Left ventricle myocardium inferior (tissue), 1 donor: ENCODE measurements at regions not wholly inside any gene's neighbourhood (a gene's known extent, or its start where the extent isn't known, plus 50 kb on each side); places are given as distances from the start of the nearest gene placed in this dataset.

Experiments used
- DNase-seq: peaks from one replicate; pipeline ENCODE4 v3.0.0-alpha.2; 2020
- H3K27ac ChIP-seq: fragments of 200-600 bp; replicated peaks from 2 replicates; pipeline ENCODE4 v1.8.0; 2021
- H3K27me3 ChIP-seq: fragments of 200-600 bp; 2 replicates; pipeline ENCODE4 v1.8.0; 2021; ENCODE audit warnings: low read depth
- H3K36me3 ChIP-seq: fragments of 200-600 bp; 2 replicates; pipeline ENCODE4 v1.8.0; 2021
- H3K4me1 ChIP-seq: fragments of 200-600 bp; 2 replicates; pipeline ENCODE4 v1.8.0; 2021
- H3K4me3 ChIP-seq: fragments of 200-600 bp; 2 replicates; pipeline ENCODE4 v1.8.0; 2021; ENCODE audit warnings: mild to moderate bottlenecking, moderate library complexity
- H3K9me3 ChIP-seq: fragments of 200-600 bp; replicated peaks from 2 replicates; pipeline ENCODE4 v1.8.0; 2021
- CTCF ChIP-seq: fragments of 200-600 bp; IDR thresholded peaks from 2 replicates; pipeline ENCODE4 v1.8.0; 2021; ENCODE audit warnings: antibody characterized with exemption, mild to moderate bottlenecking, borderline replicate concordance
- intact Hi-C: fragments of 100-400 bp; cut with micrococcal nuclease; formaldehyde crosslinking; loops from one replicate; pipeline ENCODE4 v1.11.0; 2022
- donor health status: DM: no; HTN: yes; CAD: no; lungs with severe emphysema.

- no peaks in the 10 kb centered on the region for H3K4me1 ChIP-seq
- no peak for TF ChIP-seq CTCF
- DNase-seq = no peak
- no peak overlapping the region for H3K27ac ChIP-seq
- no peak overlapping the region for H3K4me3 ChIP-seq
- H3K27me3 ChIP-seq = no peaks in the 10 kb centered on the region
- intact Hi-C loops = no loop called here
- no peaks in the 10 kb centered on the region for H3K9me3 ChIP-seq
- H3K36me3 ChIP-seq = no peaks in the 10 kb centered on the region
Observed at GRCh38 chr16:79899316-79899715, 298.8 kb upstream of the MAF start.

- intact Hi-C loops = no loop called here
Observed at GRCh38 chr16:79898703-79899102, 298.2 kb upstream of the MAF start.

DNA sequence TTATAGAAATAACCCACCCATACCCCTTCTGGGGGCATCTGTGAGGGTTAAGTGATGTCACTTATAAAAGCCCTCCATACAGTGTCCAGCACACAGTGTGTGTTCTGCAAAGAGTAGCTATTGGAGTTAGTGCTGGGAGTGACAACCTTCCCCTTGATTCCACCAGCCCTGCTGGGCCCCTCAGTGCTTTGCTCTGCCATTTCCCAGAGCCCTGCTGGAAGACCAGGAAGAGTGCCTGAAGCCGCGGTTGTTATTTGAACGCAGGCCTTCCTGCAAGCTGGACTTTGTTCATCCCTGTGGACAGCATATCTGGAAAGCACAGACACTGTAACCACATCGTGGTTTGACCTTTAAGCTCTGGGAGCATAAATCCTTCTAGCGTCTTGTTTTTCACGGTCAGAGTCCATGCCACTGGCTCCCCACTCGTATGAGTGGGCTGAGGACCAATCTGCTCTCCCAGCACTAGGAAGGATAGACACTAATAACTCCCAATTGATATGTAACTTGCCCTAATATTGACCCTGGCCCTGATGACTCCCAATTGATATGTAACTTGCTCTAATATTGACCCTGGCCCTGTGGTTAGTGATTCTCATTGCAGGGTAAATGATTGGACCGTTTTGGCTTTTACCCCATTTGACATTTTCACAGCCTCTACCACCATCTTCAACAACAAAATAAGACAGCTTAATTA, 297.1 kb upstream of the MAF start:
- TF ChIP-seq CTCF = no peak
- DNase-seq = no peak

More at GRCh38 chr16:79898703-79899102, 298.2 kb upstream of the MAF start:
- no peak for TF ChIP-seq CTCF
- Histone ChIP-seq H3K36me3 (no peaks in the 10 kb centered on the region), H3K4me3 (no peak overlapping the region), H3K27me3 (no peaks in the 10 kb centered on the region), H3K27ac (no peak overlapping the region), H3K4me1 (no peaks in the 10 kb centered on the region), H3K9me3 (no peaks in the 10 kb centered on the region)
- DNase-seq = no peak

GRCh38 chr16:79897104-79897452, 296.5 kb upstream of the MAF start:
- Histone ChIP-seq H3K27me3 (no peaks in the 10 kb centered on the region), H3K27ac (no peak overlapping the region), H3K9me3 (no peaks in the 10 kb centered on the region), H3K4me1 (no peaks in the 10 kb centered on the region), H3K36me3 (no peaks in the 10 kb centered on the region), H3K4me3 (no peak overlapping the region)
- no peak for DNase-seq
- TF ChIP-seq CTCF = no peak
- intact Hi-C loops = no loop called here

More for the DNA sequence above, 297.1 kb upstream of the MAF start:
- intact Hi-C loops = no loop called here
- no peaks in the 10 kb centered on the region for H3K9me3 ChIP-seq
- H3K4me3 ChIP-seq = no peak overlapping the region
- no peaks in the 10 kb centered on the region for H3K4me1 ChIP-seq
- H3K27ac ChIP-seq = no peak overlapping the region
- H3K27me3 ChIP-seq = no peaks in the 10 kb centered on the region
- H3K36me3 ChIP-seq = no peaks in the 10 kb centered on the region

DNA sequence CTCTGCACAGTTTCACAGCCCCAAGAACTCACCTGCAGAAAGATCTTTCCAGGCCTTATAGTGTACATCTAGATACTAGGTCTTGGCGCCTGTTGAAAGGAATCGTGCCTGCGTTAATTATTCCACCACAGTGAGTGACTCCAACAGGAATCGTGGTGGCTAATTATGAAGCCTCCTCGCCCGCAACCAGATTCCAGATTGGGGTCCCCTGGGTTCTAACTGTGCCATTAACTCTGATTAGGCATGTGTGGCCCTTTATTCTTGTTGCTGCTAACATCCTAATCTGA, 295.3 kb upstream of the MAF start:
- DNase-seq = no peak
- TF ChIP-seq CTCF = no peak
- intact Hi-C loops = no loop called here

More for the DNA sequence above, 295.3 kb upstream of the MAF start:
- H3K27me3 ChIP-seq = no peaks in the 10 kb centered on the region
- no peaks in the 10 kb centered on the region for H3K4me1 ChIP-seq
- no peak overlapping the region for H3K27ac ChIP-seq
- H3K4me3 ChIP-seq = no peak overlapping the region
- no peaks in the 10 kb centered on the region for H3K9me3 ChIP-seq
- no peaks in the 10 kb centered on the region for H3K36me3 ChIP-seq
